H1 (cell line): ENCODE measurements at regions not wholly inside any gene's neighbourhood (a gene's known extent, or its start where the extent isn't known, plus 50 kb on each side); places are given as distances from the start of the nearest gene placed in this dataset.

Experiments used
- CTCF ChIP-seq, 3 experiments: IDR thresholded peaks; 1 replicate in 2 of 3; 2 replicates in 1 of 3; pipeline versions ENCODE4 v1.5.1 to v1.6.1; 2011; ENCODE audit warnings: low read length in 3 of 3, mild to moderate bottlenecking in 3 of 3, inconsistent platforms in 2 of 3, low read depth in 1 of 3, moderate library complexity in 1 of 3; ENCODE audit not compliant: insufficient read depth in 1 of 3; ENCODE audit errors: control extremely low read depth in 1 of 3
- EZH2 ChIP-seq: fragments of 200-600 bp; sonication (generic); IDR thresholded peaks from 2 replicates; pipeline ENCODE4 v1.7.1; 2012; ENCODE audit warnings: low read depth, mild to moderate bottlenecking, moderate library complexity, low read length, inconsistent platforms; ENCODE audit not compliant: severe bottlenecking
- KDM5A ChIP-seq: fragments of 200-600 bp; IDR thresholded peaks from 2 replicates; pipeline ENCODE4 v1.7.1; 2012; ENCODE audit warnings: mild to moderate bottlenecking, low read length, inconsistent platforms, mixed read lengths
- POLR2A ChIP-seq, 2 experiments: IDR thresholded peaks; 1 replicate in 1 of 2; 2 replicates in 1 of 2; pipeline ENCODE4 v1.6.1; 2011; ENCODE audit warnings: low read depth in 2 of 2, low read length in 2 of 2, mild to moderate bottlenecking in 2 of 2; ENCODE audit errors: control extremely low read depth in 1 of 2

GRCh38 chr18:22052405-22053105 is 116.8 kb upstream of the GATA6 start:
- no peak for TF ChIP-seq KDM5A
- no peak for TF ChIP-seq CTCF (IDR thresholded peaks at IDR 0.05; ENCODE audit: control extremely low read depth in 1 of 3, insufficient read depth in 1 of 3, low read depth in 1 of 3, low read length in 3 of 3)
- no peak for TF ChIP-seq EZH2
- no peak for TF ChIP-seq POLR2A (IDR thresholded peaks at IDR 0.05; ENCODE audit: control extremely low read depth in 1 of 2, low read depth in 2 of 2, low read length in 2 of 2)
